Adrenal gland (tissue), 5 donors: ENCODE measurements at regions not wholly inside any gene's neighbourhood (a gene's known extent, or its start where the extent isn't known, plus 50 kb on each side); places are given as distances from the start of the nearest gene placed in this dataset.

Experiments used
- CTCF ChIP-seq, 6 experiments: fragments of 450-650 bp in 4 of 6; fragments of 200-600 bp in 2 of 6; sonication (generic) in 1 of 6; IDR thresholded peaks; 1 replicate in 5 of 6; 2 replicates in 1 of 6; pipeline versions ENCODE4 v1.5.1 to v1.8.0; 2016 to 2021; ENCODE audit warnings: antibody characterized with exemption in 6 of 6, mild to moderate bottlenecking in 2 of 6, moderate library complexity in 1 of 6
- POLR2A ChIP-seq, 2 donors: fragments of 450-650 bp; IDR thresholded peaks; one replicate each; pipeline ENCODE4 v1.6.1; 2017; ENCODE audit warnings: antibody characterized with exemption in 2 of 2, mild to moderate bottlenecking in 2 of 2, moderate library complexity in 1 of 2
- donor health status: DM: no; HTN: no; CAD: no.

GRCh38 chr2:221911890-221912289, 339.8 kb upstream of the EPHA4 start:
- no peak for TF ChIP-seq POLR2A (IDR thresholded peaks at IDR 0.05)
- no peak for TF ChIP-seq CTCF (IDR thresholded peaks at IDR 0.05)
